KOPT-K1 (cell line): ENCODE measurements at regions not wholly inside any gene's neighbourhood (a gene's known extent, or its start where the extent isn't known, plus 50 kb on each side); places are given as distances from the start of the nearest gene placed in this dataset.

ENCODE experiments used
- H3K27ac ChIP-seq: fragments of 200-600 bp; sonication (generic); 2 replicates; pipeline ENCODE4 v1.5.1; 2016; ENCODE audit warnings: antibody characterized with exemption, mild to moderate bottlenecking, low read depth, low read length; ENCODE audit not compliant: poor library complexity, severe bottlenecking
- H3K36me3 ChIP-seq: fragments of 200-600 bp; sonication (generic); 2 replicates; pipeline ENCODE4 v1.5.1; 2017; ENCODE audit warnings: antibody characterized with exemption, mild to moderate bottlenecking, low read length, moderate library complexity; ENCODE audit not compliant: insufficient read depth
- H3K9me3 ChIP-seq: fragments of 200-600 bp; sonication (generic); 2 replicates; pipeline ENCODE4 v1.5.1; 2017; ENCODE audit warnings: antibody characterized with exemption, low read length, mild to moderate bottlenecking; ENCODE audit not compliant: insufficient read depth, poor library complexity, severe bottlenecking

- Histone ChIP-seq H3K36me3 (no peaks in the 10 kb centered on the region), H3K9me3 (no peaks in the 10 kb centered on the region), H3K27ac (no peak overlapping the region)
These were observed 292.0 kb upstream of the SLCO3A1 start for GRCh38 chr15:91561371-91562100.

GRCh38 chr15:91562698-91563097, 290.8 kb upstream of the SLCO3A1 start:
- no peaks in the 10 kb centered on the region for H3K9me3 ChIP-seq
- no peaks in the 10 kb centered on the region for H3K36me3 ChIP-seq
- H3K27ac ChIP-seq: no peak overlapping the region

- Histone ChIP-seq H3K27ac (no peak overlapping the region), H3K9me3 (no peaks in the 10 kb centered on the region), H3K36me3 (no peaks in the 10 kb centered on the region)
These were observed 288.9 kb upstream of the SLCO3A1 start for GRCh38 chr15:91564631-91565030.

GRCh38 chr15:91566141-91566540, 287.4 kb upstream of the SLCO3A1 start:
- Histone ChIP-seq H3K9me3 (peaks cover 13% of the 10 kb centered on the region), H3K27ac (no peak overlapping the region), H3K36me3 (no peaks in the 10 kb centered on the region)

- H3K27ac ChIP-seq: no peak overlapping the region
- H3K36me3 ChIP-seq: no peaks in the 10 kb centered on the region
- peaks cover 13% of the 10 kb centered on the region for H3K9me3 ChIP-seq
These were observed 285.5 kb upstream of the SLCO3A1 start for GRCh38 chr15:91568036-91568435.

- no peak overlapping the region for H3K27ac ChIP-seq
- peaks cover 13% of the 10 kb centered on the region for H3K9me3 ChIP-seq
- H3K36me3 ChIP-seq: no peaks in the 10 kb centered on the region
These were observed 281.4 kb upstream of the SLCO3A1 start for GRCh38 chr15:91572110-91572509.

GRCh38 chr15:91576096-91576495, 277.4 kb upstream of the SLCO3A1 start:
- Histone ChIP-seq H3K9me3 (peaks cover 1% of the 10 kb centered on the region), H3K36me3 (no peaks in the 10 kb centered on the region), H3K27ac (no peak overlapping the region)

- H3K27ac ChIP-seq: no peak overlapping the region
- no peaks in the 10 kb centered on the region for H3K36me3 ChIP-seq
- no peaks in the 10 kb centered on the region for H3K9me3 ChIP-seq
These were observed 275.0 kb upstream of the SLCO3A1 start for GRCh38 chr15:91578511-91578910.

- Histone ChIP-seq H3K9me3 (no peaks in the 10 kb centered on the region), H3K27ac (no peak overlapping the region), H3K36me3 (peaks cover 4% of the 10 kb centered on the region; the same call in 1 of the 2 replicates)
These were observed 268.6 kb upstream of the SLCO3A1 start for GRCh38 chr15:91584895-91585294.

- H3K36me3 ChIP-seq: peaks cover 4% of the 10 kb centered on the region; the same call in 1 of the 2 replicates
- no peaks in the 10 kb centered on the region for H3K9me3 ChIP-seq
- H3K27ac ChIP-seq: no peak overlapping the region
These were observed 266.9 kb upstream of the SLCO3A1 start for GRCh38 chr15:91586560-91586959.

- Histone ChIP-seq H3K9me3 (no peaks in the 10 kb centered on the region), H3K36me3 (peaks cover 4% of the 10 kb centered on the region; the same call in 1 of the 2 replicates), H3K27ac (no peak overlapping the region)
These were observed 264.1 kb upstream of the SLCO3A1 start for GRCh38 chr15:91589360-91589759.

GRCh38 chr15:91592567-91592966, 260.9 kb upstream of the SLCO3A1 start:
- H3K27ac ChIP-seq: no peak overlapping the region
- H3K9me3 ChIP-seq: no peaks in the 10 kb centered on the region
- H3K36me3 ChIP-seq: no peaks in the 10 kb centered on the region

GRCh38 chr15:91593067-91593466, 260.4 kb upstream of the SLCO3A1 start:
- Histone ChIP-seq H3K9me3 (no peaks in the 10 kb centered on the region), H3K27ac (no peak overlapping the region), H3K36me3 (no peaks in the 10 kb centered on the region)

GRCh38 chr15:91593653-91594052, 259.9 kb upstream of the SLCO3A1 start:
- Histone ChIP-seq H3K36me3 (no peaks in the 10 kb centered on the region), H3K9me3 (no peaks in the 10 kb centered on the region), H3K27ac (no peak overlapping the region)

GRCh38 chr15:91599261-91599660, 254.2 kb upstream of the SLCO3A1 start:
- no peaks in the 10 kb centered on the region for H3K9me3 ChIP-seq
- H3K36me3 ChIP-seq: no peaks in the 10 kb centered on the region
- H3K27ac ChIP-seq: no peak overlapping the region

- Histone ChIP-seq H3K36me3 (no peaks in the 10 kb centered on the region), H3K9me3 (no peaks in the 10 kb centered on the region), H3K27ac (no peak overlapping the region)
These were observed 250.0 kb upstream of the SLCO3A1 start for GRCh38 chr15:91603384-91604080.
